ENCODE measurements at regions not wholly inside any gene's neighbourhood (a gene's known extent, or its start where the extent isn't known, plus 50 kb on each side); places are given as distances from the start of the nearest gene placed in this dataset.

GRCh38 chr7:113402005-113402404 is 283.7 kb upstream of the SMIM30 start:
- H2AFZ ChIP-seq (replicated peaks), result no peak overlapping the region
- H3K27ac ChIP-seq, result no peak overlapping the region
- no peak overlapping the region for H3K9ac ChIP-seq
- H3F3A ChIP-seq (ENCODE audit: low read depth), result no peaks in the 10 kb centered on the region
- H3K4me1 ChIP-seq, result no peaks in the 10 kb centered on the region
- H3K27me3 ChIP-seq, result no peaks in the 10 kb centered on the region
- Mint-ChIP-seq H3K4me1 (no peaks in the 10 kb centered on the region), H3K27ac (no peak overlapping the region), H3K4me3 (no peak overlapping the region), H3K36me3 (no peaks in the 10 kb centered on the region), H3K27me3 (ENCODE audit: insufficient read depth, low read depth) (no peaks in the 10 kb centered on the region), H3K9me3 (no peaks in the 10 kb centered on the region)
- H3K4me3 ChIP-seq, result no peak overlapping the region
- H3K4me2 ChIP-seq, result no peak overlapping the region
- TF ChIP-seq EZH2 (IDR thresholded peaks at IDR 0.05) (no peak), EZH2phosphoT487 (IDR thresholded peaks at IDR 0.05) (no peak), CTCF (IDR thresholded peaks at IDR 0.05) (no peak)
- DNase-seq (ENCODE audit: low spot score), result no peak
- H4K20me1 ChIP-seq (ENCODE audit: low read depth), result no peaks in the 10 kb centered on the region
- no peaks in the 10 kb centered on the region for H3K79me2 ChIP-seq (ENCODE audit: low read depth)
- no peaks in the 10 kb centered on the region for H3K9me3 ChIP-seq (ENCODE audit: low read depth)
- no peaks in the 10 kb centered on the region for H3K36me3 ChIP-seq

- Mint-ChIP-seq H3K36me3 (no peaks in the 10 kb centered on the region), H3K27me3 (ENCODE audit: insufficient read depth, low read depth) (no peaks in the 10 kb centered on the region), H3K4me3 (no peak overlapping the region), H3K4me1 (peaks cover 3% of the 10 kb centered on the region), H3K9me3 (peaks cover 3% of the 10 kb centered on the region), H3K27ac (no peak overlapping the region)
- H3K9me3 ChIP-seq (ENCODE audit: low read depth), result no peaks in the 10 kb centered on the region
- peaks cover 11% of the 10 kb centered on the region for H3K4me1 ChIP-seq
- H3K9ac ChIP-seq, result no peak overlapping the region
- H3K79me2 ChIP-seq (ENCODE audit: low read depth), result no peaks in the 10 kb centered on the region
- no peak overlapping the region for H3K27ac ChIP-seq
- H3K4me2 ChIP-seq, result peak overlapping the region; percentile 35
- no peaks in the 10 kb centered on the region for H3K36me3 ChIP-seq
- H3F3A ChIP-seq (ENCODE audit: low read depth), result no peaks in the 10 kb centered on the region
- H3K4me3 ChIP-seq, result no peak overlapping the region
- no peak for TF ChIP-seq CTCF (IDR thresholded peaks at IDR 0.05)
- TF ChIP-seq EZH2 (IDR thresholded peaks at IDR 0.05), result no peak
- no peak for TF ChIP-seq EZH2phosphoT487 (IDR thresholded peaks at IDR 0.05)
- peak; percentile 45 for DNase-seq (ENCODE audit: low spot score)
- H2AFZ ChIP-seq (replicated peaks), result no peak overlapping the region
- H4K20me1 ChIP-seq (ENCODE audit: low read depth), result no peaks in the 10 kb centered on the region
- H3K27me3 ChIP-seq, result no peaks in the 10 kb centered on the region
These were observed 276.5 kb upstream of the SMIM30 start for GRCh38 chr7:113394856-113395255.

- Histone ChIP-seq H3K4me1 (peaks cover 11% of the 10 kb centered on the region), H3K9ac (no peak overlapping the region), H3K27me3 (no peaks in the 10 kb centered on the region), H3K79me2 (ENCODE audit: low read depth) (no peaks in the 10 kb centered on the region), H3K27ac (no peak overlapping the region), H3K36me3 (no peaks in the 10 kb centered on the region), H3K4me3 (no peak overlapping the region), H4K20me1 (ENCODE audit: low read depth) (no peaks in the 10 kb centered on the region), H3F3A (ENCODE audit: low read depth) (no peaks in the 10 kb centered on the region), H3K4me2 (no peak overlapping the region), H3K9me3 (ENCODE audit: low read depth) (no peaks in the 10 kb centered on the region), H2AFZ (replicated peaks) (no peak overlapping the region)
- Mint-ChIP-seq H3K4me1 (peaks cover 3% of the 10 kb centered on the region), H3K4me3 (no peak overlapping the region), H3K27ac (no peak overlapping the region), H3K9me3 (peaks cover 12% of the 10 kb centered on the region), H3K27me3 (ENCODE audit: insufficient read depth, low read depth) (no peaks in the 10 kb centered on the region), H3K36me3 (no peaks in the 10 kb centered on the region)
- TF ChIP-seq EZH2 (IDR thresholded peaks at IDR 0.05), result no peak
- no peak for TF ChIP-seq EZH2phosphoT487 (IDR thresholded peaks at IDR 0.05)
- TF ChIP-seq CTCF (IDR thresholded peaks at IDR 0.05), result no peak
- peak; percentile 15 for DNase-seq (ENCODE audit: low spot score)
These were observed 274.6 kb upstream of the SMIM30 start for GRCh38 chr7:113392841-113393540.
